Testis (tissue), 2 donors: ENCODE measurements at regions not wholly inside any gene's neighbourhood (a gene's known extent, or its start where the extent isn't known, plus 50 kb on each side); places are given as distances from the start of the nearest gene placed in this dataset.

Experiments
- POLR2A ChIP-seq: fragments of 450-650 bp; IDR thresholded peaks from one replicate; pipeline ENCODE4 v1.6.1; 2017; ENCODE audit warnings: antibody characterized with exemption, mild to moderate bottlenecking, moderate library complexity
- TF ChIP-seq, protein P1 (sequence below), 3 experiments: fragments of 450-650 bp in 2 of 3; fragments of 200-600 bp in 1 of 3; sonication (generic) in 1 of 3; IDR thresholded peaks; one replicate each; pipeline ENCODE4 v1.5.1; 2016 to 2019; ENCODE audit warnings: antibody characterized with exemption in 3 of 3, mild to moderate bottlenecking in 2 of 3, moderate library complexity in 1 of 3

DNA sequence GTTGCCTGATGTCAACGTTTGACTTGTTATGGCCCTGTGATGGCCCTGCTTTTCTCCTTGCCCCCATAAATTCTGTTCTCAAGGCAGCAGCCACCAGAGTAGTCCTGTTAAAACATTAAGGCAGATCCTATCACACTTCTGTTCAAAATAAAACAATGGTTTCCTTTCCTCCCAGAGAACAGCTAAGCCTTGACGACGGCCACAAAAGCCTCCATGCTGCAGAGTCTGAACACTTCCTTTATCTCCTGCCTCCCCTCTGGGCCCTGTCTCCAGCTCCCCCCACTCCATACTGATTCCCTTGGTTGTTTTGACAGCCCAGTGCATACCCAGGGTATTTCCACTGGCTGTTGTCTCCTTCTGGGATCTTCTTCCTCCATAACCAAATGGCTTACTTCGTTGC is 618.1 kb downstream of the MED13L start:
- TF ChIP-seq, protein P1, sequence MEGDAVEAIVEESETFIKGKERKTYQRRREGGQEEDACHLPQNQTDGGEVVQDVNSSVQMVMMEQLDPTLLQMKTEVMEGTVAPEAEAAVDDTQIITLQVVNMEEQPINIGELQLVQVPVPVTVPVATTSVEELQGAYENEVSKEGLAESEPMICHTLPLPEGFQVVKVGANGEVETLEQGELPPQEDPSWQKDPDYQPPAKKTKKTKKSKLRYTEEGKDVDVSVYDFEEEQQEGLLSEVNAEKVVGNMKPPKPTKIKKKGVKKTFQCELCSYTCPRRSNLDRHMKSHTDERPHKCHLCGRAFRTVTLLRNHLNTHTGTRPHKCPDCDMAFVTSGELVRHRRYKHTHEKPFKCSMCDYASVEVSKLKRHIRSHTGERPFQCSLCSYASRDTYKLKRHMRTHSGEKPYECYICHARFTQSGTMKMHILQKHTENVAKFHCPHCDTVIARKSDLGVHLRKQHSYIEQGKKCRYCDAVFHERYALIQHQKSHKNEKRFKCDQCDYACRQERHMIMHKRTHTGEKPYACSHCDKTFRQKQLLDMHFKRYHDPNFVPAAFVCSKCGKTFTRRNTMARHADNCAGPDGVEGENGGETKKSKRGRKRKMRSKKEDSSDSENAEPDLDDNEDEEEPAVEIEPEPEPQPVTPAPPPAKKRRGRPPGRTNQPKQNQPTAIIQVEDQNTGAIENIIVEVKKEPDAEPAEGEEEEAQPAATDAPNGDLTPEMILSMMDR (IDR thresholded peaks at IDR 0.05), result no peak
- TF ChIP-seq POLR2A, result no peak
